ENCODE measurements at regions not wholly inside any gene's neighbourhood (a gene's known extent, or its start where the extent isn't known, plus 50 kb on each side); places are given as distances from the start of the nearest gene placed in this dataset.
"Not testable (repeated sequence)": the region's sequence is repeated elsewhere in the genome, so short reads cannot be mapped to it uniquely, and the experiment has no call there.

- TF ChIP-seq POLR2A, CTCF (IDR thresholded peaks at IDR 0.05): not testable (repeated sequence)
These were observed 109.1 kb upstream of the ZNF195 start for GRCh38 chr11:3488003-3488402.

All from uterus (tissue), 2 donors.